Left lung (tissue), 4 donors: ENCODE measurements at regions not wholly inside any gene's neighbourhood (a gene's known extent, or its start where the extent isn't known, plus 50 kb on each side); places are given as distances from the start of the nearest gene placed in this dataset.
"Not testable (repeated sequence)": the region's sequence is repeated elsewhere in the genome, so short reads cannot be mapped to it uniquely, and the experiment has no call there.

ENCODE experiments used
- ATAC-seq: fragments of 200-7000 bp; cut with Tn5 transposase; one replicate; pipeline ENCODE4 v1.9.1; 2020; ENCODE audit warnings: moderate library complexity
- DNase-seq, 4 donors: peaks; one replicate each; pipeline ENCODE4 v3.0.0-alpha.2; 2013 to 2020
- H3K27ac ChIP-seq, 2 donors: fragments of 200-600 bp; sonication (generic) in 1 of 2; one replicate each; pipeline versions ENCODE4 v1.5.0 to v1.8.0; 2020 to 2021
- H3K27me3 ChIP-seq, 2 donors: fragments of 200-600 bp; sonication (generic) in 1 of 2; one replicate each; pipeline versions ENCODE4 v1.5.0 to v1.8.0; 2020 to 2021
- H3K36me3 ChIP-seq, 2 donors: fragments of 200-600 bp; sonication (generic) in 1 of 2; one replicate each; pipeline versions ENCODE4 v1.5.0 to v1.8.0; 2020 to 2021
- H3K4me1 ChIP-seq, 2 donors: fragments of 200-600 bp; one replicate each; pipeline ENCODE4 v1.8.0; 2021
- H3K4me3 ChIP-seq, 2 donors: fragments of 200-600 bp; sonication (generic) in 1 of 2; one replicate each; pipeline versions ENCODE4 v1.5.0 to v1.8.0; 2020 to 2021; ENCODE audit warnings: mild to moderate bottlenecking in 1 of 2
- H3K9me3 ChIP-seq, 2 donors: fragments of 200-600 bp; sonication (generic) in 1 of 2; one replicate each; pipeline versions ENCODE4 v1.5.0 to v1.8.0; 2020 to 2021
- CTCF ChIP-seq, 2 donors: fragments of 200-600 bp; sonication (generic) in 1 of 2; IDR thresholded peaks; one replicate each; pipeline versions ENCODE4 v1.5.0 to v1.8.0; 2021; ENCODE audit warnings: antibody characterized with exemption in 2 of 2
- intact Hi-C, 2 donors: fragments of 100-400 bp; cut with DNase I; formaldehyde crosslinking; loops; one replicate each; pipeline versions ENCODE4 v1.11.2 to v1.14.2; 2022
- donor health status: DM: no; HTN: yes; CAD: no.
- donor health status: DM: no; HTN: no; CAD: no.

- TF ChIP-seq CTCF (IDR thresholded peaks at IDR 0.05): no peak
- Histone ChIP-seq H3K27ac (no peak overlapping the region), H3K9me3 (no peaks in the 10 kb centered on the region), H3K4me1 (no peaks in the 10 kb centered on the region), H3K4me3 (no peak overlapping the region), H3K27me3 (no peaks in the 10 kb centered on the region), H3K36me3 (no peaks in the 10 kb centered on the region)
- ATAC-seq: no peak
- intact Hi-C loops: no loop called here
- DNase-seq: no peak
These were observed 134.7 kb upstream of the TSC22D2 start for GRCh38 chr3:150273396-150273795.

GRCh38 chr3:150271591-150271960 is 136.5 kb upstream of the TSC22D2 start:
- DNase-seq: no peak
- Histone ChIP-seq H3K4me1 (no peaks in the 10 kb centered on the region), H3K27ac (no peak overlapping the region), H3K36me3 (no peaks in the 10 kb centered on the region), H3K4me3 (no peak overlapping the region), H3K27me3 (no peaks in the 10 kb centered on the region), H3K9me3 (no peaks in the 10 kb centered on the region)
- intact Hi-C loops: no loop called here
- TF ChIP-seq CTCF (IDR thresholded peaks at IDR 0.05): no peak
- no peak for ATAC-seq

GRCh38 chr3:150270883-150271590 is 137.1 kb upstream of the TSC22D2 start:
- ATAC-seq (no peak), DNase-seq (no peak)
- Histone ChIP-seq H3K27me3 (no peaks in the 10 kb centered on the region), H3K9me3 (no peaks in the 10 kb centered on the region), H3K4me1 (no peaks in the 10 kb centered on the region), H3K36me3 (no peaks in the 10 kb centered on the region), H3K27ac (no peak overlapping the region), H3K4me3 (no peak overlapping the region)
- intact Hi-C loops: no loop called here
- no peak for TF ChIP-seq CTCF (IDR thresholded peaks at IDR 0.05)

GRCh38 chr3:150270444-150270843 is 137.7 kb upstream of the TSC22D2 start:
- H3K36me3 ChIP-seq, DNase-seq, H3K27ac ChIP-seq, H3K9me3 ChIP-seq, intact Hi-C loops, H3K4me1 ChIP-seq, H3K27me3 ChIP-seq, H3K4me3 ChIP-seq, ATAC-seq: not testable (repeated sequence)

- DNase-seq (no peak), ATAC-seq (no peak)
- TF ChIP-seq CTCF (IDR thresholded peaks at IDR 0.05): no peak
- Histone ChIP-seq H3K9me3 (no peaks in the 10 kb centered on the region), H3K4me3 (no peak overlapping the region), H3K36me3 (no peaks in the 10 kb centered on the region), H3K27me3 (no peaks in the 10 kb centered on the region), H3K4me1 (no peaks in the 10 kb centered on the region), H3K27ac (no peak overlapping the region)
- intact Hi-C loops: no loop called here
These were observed 138.6 kb upstream of the TSC22D2 start for GRCh38 chr3:150269526-150269925.
